Activated CD8-positive, alpha-beta T cell treated with anti-CD3 and anti-CD28 coated beads, Interleukin-2, amount 10 ng/mL, durations not matched to agents 7 days and 5 days (primary cell): ENCODE measurements at regions not wholly inside any gene's neighbourhood (a gene's known extent, or its start where the extent isn't known, plus 50 kb on each side); places are given as distances from the start of the nearest gene placed in this dataset.

Experiments
- ATAC-seq: fragments of 150-1000 bp; cut with Tn5 transposase; one replicate; pipeline ENCODE4 v1.10.0; 2021; ENCODE audit warnings: moderate library complexity
- CTCF ChIA-PET: fragments of 350-600 bp; sonication (Branson Sonifier 250); formaldehyde crosslinking; loops from one replicate; lab custom pipeline; 2021; ENCODE audit warnings: antibody characterized with exemption; lab: Charles Lee
- POLR2A ChIA-PET: fragments of 350-600 bp; sonication (Branson Sonifier 250); formaldehyde crosslinking; loops from one replicate; lab custom pipeline; 2021; ENCODE audit warnings: antibody characterized with exemption; lab: Charles Lee
- DNase-seq: peaks from one replicate; pipeline ENCODE4 v3.0.0-alpha.2; 2020
- H3K27ac Mint-ChIP-seq: one replicate; pipeline ENCODE4 v1.8.0; 2021; ENCODE audit warnings: mild to moderate bottlenecking, mixed read lengths
- H3K27me3 Mint-ChIP-seq: one replicate; pipeline ENCODE4 v1.8.0; 2021; ENCODE audit warnings: low read depth, mixed read lengths
- H3K36me3 Mint-ChIP-seq: one replicate; pipeline ENCODE4 v1.8.0; 2021; ENCODE audit warnings: low read depth, mixed read lengths
- H3K4me1 Mint-ChIP-seq: one replicate; pipeline ENCODE4 v1.8.0; 2021; ENCODE audit warnings: low read depth, mixed read lengths
- H3K4me3 Mint-ChIP-seq: one replicate; pipeline ENCODE4 v1.8.0; 2021; ENCODE audit warnings: mild to moderate bottlenecking, mixed read lengths
- H3K9me3 Mint-ChIP-seq: one replicate; pipeline ENCODE4 v1.8.0; 2022; ENCODE audit warnings: mixed read lengths; ENCODE audit not compliant: insufficient read depth

DNA sequence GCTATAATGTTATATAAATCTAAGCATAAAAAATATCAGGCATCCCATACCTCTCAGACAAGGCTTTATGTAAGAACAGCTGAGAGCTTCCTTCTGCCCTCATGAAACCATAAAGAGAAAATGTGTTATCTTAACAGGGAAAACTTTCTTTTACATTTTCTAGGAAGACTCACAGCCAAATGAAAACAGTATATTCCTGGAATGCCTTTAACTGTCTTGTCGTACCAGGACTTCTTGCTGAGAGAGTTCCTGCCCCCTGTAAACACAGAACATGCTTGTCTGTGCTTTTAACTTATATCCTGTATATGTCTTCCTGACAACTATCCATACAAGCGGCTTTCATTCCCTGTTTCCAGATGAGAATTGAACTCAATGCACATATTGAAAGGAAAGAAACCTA, 64.8 kb upstream of the AHR start:
- CTCF ChIA-PET = interaction anchor here (1.4 to 2.3 kb wide), 3 partner anchors 68 to 251 kb away, joined by 3 to 6 read pairs (median 5); no protein-coding TSS in a partner anchor
- POLR2A ChIA-PET = interaction anchor here (3.1 kb wide), 1 partner anchor 65 kb away, joined by 16 read pairs; the partner anchor contains the start of gene AHR
- DNase-seq (no peak), ATAC-seq (no peak)
- Mint-ChIP-seq H3K4me3 (peak overlapping the region; percentile 71), H3K27ac (peak overlapping the region; percentile 98), H3K36me3 (peaks cover 34% of the 10 kb centered on the region), H3K4me1 (peaks cover 49% of the 10 kb centered on the region), H3K9me3 (peaks cover 16% of the 10 kb centered on the region), H3K27me3 (no peaks in the 10 kb centered on the region)

GRCh38 chr7:17234030-17234397, 64.4 kb upstream of the AHR start:
- H3K9me3 Mint-ChIP-seq = peaks cover 16% of the 10 kb centered on the region
- H3K36me3 Mint-ChIP-seq = peaks cover 34% of the 10 kb centered on the region
- H3K4me3 Mint-ChIP-seq = peak overlapping the region; percentile 71
- no peaks in the 10 kb centered on the region for H3K27me3 Mint-ChIP-seq
- H3K4me1 Mint-ChIP-seq = peaks cover 49% of the 10 kb centered on the region
- DNase-seq (peak; percentile 52), ATAC-seq (peak; percentile 70)
- H3K27ac Mint-ChIP-seq = peak overlapping the region; percentile 98
- POLR2A ChIA-PET = interaction anchor here (3.1 kb wide), 1 partner anchor 65 kb away, joined by 16 read pairs; the partner anchor contains the start of gene AHR
- CTCF ChIA-PET = interaction anchor here (1.4 to 2.3 kb wide), 2 partner anchors 67 to 70 kb away, joined by 3 to 6 read pairs; no protein-coding TSS in a partner anchor

GRCh38 chr7:17234398-17235031, 63.9 kb upstream of the AHR start:
- ATAC-seq (peak; percentile 89), DNase-seq (peak; percentile 85)
- Mint-ChIP-seq H3K27me3 (no peaks in the 10 kb centered on the region), H3K27ac (peak overlapping the region; percentile 98), H3K9me3 (peaks cover 16% of the 10 kb centered on the region), H3K36me3 (peaks cover 34% of the 10 kb centered on the region), H3K4me1 (peaks cover 49% of the 10 kb centered on the region), H3K4me3 (peak overlapping the region; percentile 71)
- ChIA-PET CTCF (interaction anchor here (1.4 kb wide), 1 partner anchor 70 kb away, joined by 3 read pairs; no protein-coding TSS in a partner anchor), POLR2A (interaction anchor here (3.1 kb wide), 1 partner anchor 64 kb away, joined by 16 read pairs; the partner anchor contains the start of gene AHR)

DNA sequence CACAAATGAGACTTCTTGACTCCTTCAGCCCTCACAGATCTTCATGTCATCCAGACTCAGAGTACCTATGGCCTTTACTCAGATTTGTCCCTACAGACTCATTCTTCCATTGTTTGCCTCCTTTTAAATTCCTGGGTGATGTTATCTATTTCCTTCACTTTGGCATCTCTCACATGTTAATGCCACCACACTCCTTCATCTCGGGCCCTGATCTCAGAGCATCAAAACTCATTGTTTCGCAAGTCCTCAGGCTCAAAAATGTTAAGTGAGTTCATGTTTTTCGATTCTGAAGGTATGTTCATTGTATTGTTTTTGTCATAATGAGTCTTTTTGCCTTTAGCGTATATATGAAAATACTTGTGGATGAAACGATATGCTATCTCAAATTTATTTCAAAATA, 62.3 kb upstream of the AHR start:
- H3K4me3 Mint-ChIP-seq = no peak overlapping the region
- H3K27ac Mint-ChIP-seq = peak overlapping the region; percentile 81
- H3K27me3 Mint-ChIP-seq = no peaks in the 10 kb centered on the region
- ChIA-PET CTCF (no interaction called here), POLR2A (no interaction called here)
- peaks cover 49% of the 10 kb centered on the region for H3K4me1 Mint-ChIP-seq
- H3K9me3 Mint-ChIP-seq = peaks cover 16% of the 10 kb centered on the region
- DNase-seq (no peak), ATAC-seq (no peak)
- peaks cover 30% of the 10 kb centered on the region for H3K36me3 Mint-ChIP-seq

- no peak overlapping the region for H3K4me3 Mint-ChIP-seq
- ATAC-seq (no peak), DNase-seq (no peak)
- peaks cover 49% of the 10 kb centered on the region for H3K4me1 Mint-ChIP-seq
- peaks cover 28% of the 10 kb centered on the region for H3K36me3 Mint-ChIP-seq
- H3K27me3 Mint-ChIP-seq = no peaks in the 10 kb centered on the region
- POLR2A ChIA-PET = no interaction called here
- no peak overlapping the region for H3K27ac Mint-ChIP-seq
- H3K9me3 Mint-ChIP-seq = peaks cover 16% of the 10 kb centered on the region
- CTCF ChIA-PET = no interaction called here
Observed at GRCh38 chr7:17236603-17237002, 61.8 kb upstream of the AHR start.

GRCh38 chr7:17239046-17239445, 59.4 kb upstream of the AHR start:
- Mint-ChIP-seq H3K36me3 (peaks cover 23% of the 10 kb centered on the region), H3K4me1 (peaks cover 31% of the 10 kb centered on the region), H3K27ac (no peak overlapping the region), H3K9me3 (peaks cover 16% of the 10 kb centered on the region), H3K27me3 (no peaks in the 10 kb centered on the region), H3K4me3 (no peak overlapping the region)
- ATAC-seq = no peak
- ChIA-PET POLR2A (no interaction called here), CTCF (interaction anchor here (0.8 kb wide), 1 partner anchor 37 kb away, joined by 3 read pairs; no protein-coding TSS in a partner anchor)
- DNase-seq = no peak

GRCh38 chr7:17239683-17240521, 58.5 kb upstream of the AHR start:
- DNase-seq (no peak), ATAC-seq (no peak)
- Mint-ChIP-seq H3K4me3 (no peak overlapping the region), H3K9me3 (peaks cover 15% of the 10 kb centered on the region), H3K4me1 (peaks cover 22% of the 10 kb centered on the region), H3K27me3 (no peaks in the 10 kb centered on the region), H3K27ac (no peak overlapping the region), H3K36me3 (peaks cover 21% of the 10 kb centered on the region)
- POLR2A ChIA-PET = no interaction called here
- CTCF ChIA-PET = no interaction called here

DNA sequence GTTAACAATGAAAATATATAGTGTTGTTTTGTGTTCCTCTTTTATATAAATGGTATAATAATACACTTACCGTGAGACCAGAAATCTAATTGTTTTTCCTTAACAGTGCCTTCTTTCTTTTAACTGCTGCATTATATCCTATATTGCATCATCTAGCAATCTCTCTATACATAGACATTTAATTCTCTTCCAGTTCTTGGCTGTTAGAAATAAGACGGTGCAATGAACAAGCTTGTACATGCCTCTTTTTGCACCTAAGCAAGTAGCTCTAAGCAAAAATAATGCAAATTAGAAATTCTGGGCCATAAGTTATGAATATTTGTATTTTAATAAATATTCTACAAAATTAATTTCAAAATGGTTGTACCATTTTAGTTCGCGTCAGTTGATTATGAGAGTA, 55.9 kb upstream of the AHR start:
- POLR2A ChIA-PET = no interaction called here
- no peaks in the 10 kb centered on the region for H3K9me3 Mint-ChIP-seq
- H3K4me1 Mint-ChIP-seq = peaks cover 3% of the 10 kb centered on the region
- H3K36me3 Mint-ChIP-seq = peaks cover 4% of the 10 kb centered on the region
- no peaks in the 10 kb centered on the region for H3K27me3 Mint-ChIP-seq
- H3K27ac Mint-ChIP-seq = no peak overlapping the region
- CTCF ChIA-PET = no interaction called here
- ATAC-seq (no peak), DNase-seq (no peak)
- no peak overlapping the region for H3K4me3 Mint-ChIP-seq

DNA sequence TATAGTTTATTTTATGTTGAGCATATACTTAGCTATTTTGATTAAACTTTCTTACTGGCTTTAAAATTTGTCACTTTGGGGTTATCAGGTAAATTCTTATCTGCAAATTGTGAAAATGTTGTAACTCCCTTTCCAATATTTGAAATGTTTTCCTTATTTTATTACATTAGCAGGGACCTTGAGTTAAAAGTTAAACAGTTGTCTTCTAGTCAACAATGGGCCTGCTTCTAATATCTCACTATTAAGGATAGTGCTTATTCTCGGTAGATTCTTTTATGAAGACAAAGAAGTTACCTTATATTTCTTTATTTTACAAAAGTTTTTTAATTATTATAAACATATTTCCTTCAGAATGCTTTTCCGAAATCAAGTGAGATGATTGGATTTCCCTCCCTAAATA, 53.7 kb upstream of the AHR start:
- H3K4me1 Mint-ChIP-seq = peaks cover 5% of the 10 kb centered on the region
- CTCF ChIA-PET = interaction anchor here (1.0 kb wide), 1 partner anchor 262 kb away, joined by 3 read pairs; no protein-coding TSS in a partner anchor
- H3K9me3 Mint-ChIP-seq = no peaks in the 10 kb centered on the region

GRCh38 chr7:17247357-17247756, 51.1 kb upstream of the AHR start:
- ATAC-seq (no peak), DNase-seq (no peak)
- Mint-ChIP-seq H3K9me3 (peaks cover 7% of the 10 kb centered on the region), H3K4me3 (no peak overlapping the region), H3K27me3 (no peaks in the 10 kb centered on the region), H3K4me1 (peaks cover 9% of the 10 kb centered on the region), H3K36me3 (peaks cover 2% of the 10 kb centered on the region), H3K27ac (no peak overlapping the region)
- CTCF ChIA-PET = no interaction called here
- POLR2A ChIA-PET = interaction anchor here (0.6 kb wide), 1 partner anchor 1161 kb away, joined by 3 read pairs; no protein-coding TSS in a partner anchor

More for the DNA sequence above, 53.7 kb upstream of the AHR start:
- no peak overlapping the region for H3K4me3 Mint-ChIP-seq
- H3K27me3 Mint-ChIP-seq = no peaks in the 10 kb centered on the region
- POLR2A ChIA-PET = no interaction called here
- H3K36me3 Mint-ChIP-seq = no peaks in the 10 kb centered on the region
- DNase-seq (no peak), ATAC-seq (no peak)
- no peak overlapping the region for H3K27ac Mint-ChIP-seq

GRCh38 chr7:17248527-17248926, 49.9 kb upstream of the AHR start:
- ChIA-PET POLR2A (no interaction called here), CTCF (no interaction called here)
- no peak for DNase-seq
- H3K9me3 Mint-ChIP-seq = peaks cover 10% of the 10 kb centered on the region
- H3K36me3 Mint-ChIP-seq = peaks cover 2% of the 10 kb centered on the region
- peaks cover 9% of the 10 kb centered on the region for H3K4me1 Mint-ChIP-seq
- H3K27me3 Mint-ChIP-seq = no peaks in the 10 kb centered on the region
- H3K27ac Mint-ChIP-seq = no peak overlapping the region
- no peak for ATAC-seq
- no peak overlapping the region for H3K4me3 Mint-ChIP-seq
